Neural cell (in vitro differentiated cells): ENCODE measurements at regions not wholly inside any gene's neighbourhood (a gene's known extent, or its start where the extent isn't known, plus 50 kb on each side); places are given as distances from the start of the nearest gene placed in this dataset.

Experiments
- EP300 ChIP-seq: fragments of 450-650 bp; conservative IDR thresholded peaks from 2 replicates; pipeline ENCODE4 v1.6.1; 2014; ENCODE audit warnings: antibody characterized with exemption, mild to moderate bottlenecking, moderate library complexity; ENCODE audit not compliant: poor library complexity, severe bottlenecking
- POLR2AphosphoS5 ChIP-seq: IDR thresholded peaks from 2 replicates; pipeline ENCODE4 v1.6.1; 2012
- SMC3 ChIP-seq: fragments of 450-650 bp; conservative IDR thresholded peaks from 2 replicates; pipeline ENCODE4 v1.6.1; 2014; ENCODE audit warnings: antibody characterized with exemption, mild to moderate bottlenecking, moderate library complexity; ENCODE audit not compliant: poor library complexity
- TAF1 ChIP-seq: IDR thresholded peaks from 2 replicates; pipeline ENCODE4 v1.6.1; 2012; ENCODE audit warnings: low read depth
- TF ChIP-seq, protein P1 (sequence below): IDR thresholded peaks from 2 replicates; pipeline ENCODE4 v1.6.1; 2012; ENCODE audit warnings: borderline replicate concordance
- TF ChIP-seq, protein P2 (sequence below): fragments of 450-650 bp; IDR thresholded peaks from 2 replicates; pipeline ENCODE4 v1.5.1; 2014; ENCODE audit warnings: antibody characterized with exemption, mild to moderate bottlenecking, moderate library complexity; ENCODE audit not compliant: poor library complexity, severe bottlenecking

DNA sequence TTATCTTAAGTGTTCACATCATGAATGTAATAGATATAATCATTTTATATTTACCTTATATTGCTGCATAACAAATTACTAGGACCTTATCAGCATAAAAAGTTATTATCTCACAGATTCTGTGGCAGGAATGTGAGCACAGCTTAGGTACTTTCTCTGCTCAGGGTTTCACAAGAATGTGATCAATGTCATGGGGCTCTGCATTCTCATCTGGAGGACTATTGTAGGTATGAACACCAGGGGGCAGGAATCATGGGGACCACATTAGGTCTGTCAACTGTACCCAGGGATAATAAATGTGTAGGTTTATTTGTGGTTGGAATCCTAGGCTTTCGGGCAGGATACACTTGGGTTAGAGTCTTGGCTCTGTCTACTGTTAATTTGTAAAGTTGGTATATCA lies 519.2 kb downstream of the ARAP2 start:
- no peak for TF ChIP-seq TAF1
- TF ChIP-seq, protein P1, sequence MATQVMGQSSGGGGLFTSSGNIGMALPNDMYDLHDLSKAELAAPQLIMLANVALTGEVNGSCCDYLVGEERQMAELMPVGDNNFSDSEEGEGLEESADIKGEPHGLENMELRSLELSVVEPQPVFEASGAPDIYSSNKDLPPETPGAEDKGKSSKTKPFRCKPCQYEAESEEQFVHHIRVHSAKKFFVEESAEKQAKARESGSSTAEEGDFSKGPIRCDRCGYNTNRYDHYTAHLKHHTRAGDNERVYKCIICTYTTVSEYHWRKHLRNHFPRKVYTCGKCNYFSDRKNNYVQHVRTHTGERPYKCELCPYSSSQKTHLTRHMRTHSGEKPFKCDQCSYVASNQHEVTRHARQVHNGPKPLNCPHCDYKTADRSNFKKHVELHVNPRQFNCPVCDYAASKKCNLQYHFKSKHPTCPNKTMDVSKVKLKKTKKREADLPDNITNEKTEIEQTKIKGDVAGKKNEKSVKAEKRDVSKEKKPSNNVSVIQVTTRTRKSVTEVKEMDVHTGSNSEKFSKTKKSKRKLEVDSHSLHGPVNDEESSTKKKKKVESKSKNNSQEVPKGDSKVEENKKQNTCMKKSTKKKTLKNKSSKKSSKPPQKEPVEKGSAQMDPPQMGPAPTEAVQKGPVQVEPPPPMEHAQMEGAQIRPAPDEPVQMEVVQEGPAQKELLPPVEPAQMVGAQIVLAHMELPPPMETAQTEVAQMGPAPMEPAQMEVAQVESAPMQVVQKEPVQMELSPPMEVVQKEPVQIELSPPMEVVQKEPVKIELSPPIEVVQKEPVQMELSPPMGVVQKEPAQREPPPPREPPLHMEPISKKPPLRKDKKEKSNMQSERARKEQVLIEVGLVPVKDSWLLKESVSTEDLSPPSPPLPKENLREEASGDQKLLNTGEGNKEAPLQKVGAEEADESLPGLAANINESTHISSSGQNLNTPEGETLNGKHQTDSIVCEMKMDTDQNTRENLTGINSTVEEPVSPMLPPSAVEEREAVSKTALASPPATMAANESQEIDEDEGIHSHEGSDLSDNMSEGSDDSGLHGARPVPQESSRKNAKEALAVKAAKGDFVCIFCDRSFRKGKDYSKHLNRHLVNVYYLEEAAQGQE = no peak
- TF ChIP-seq SMC3 = no peak
- TF ChIP-seq, protein P2, sequence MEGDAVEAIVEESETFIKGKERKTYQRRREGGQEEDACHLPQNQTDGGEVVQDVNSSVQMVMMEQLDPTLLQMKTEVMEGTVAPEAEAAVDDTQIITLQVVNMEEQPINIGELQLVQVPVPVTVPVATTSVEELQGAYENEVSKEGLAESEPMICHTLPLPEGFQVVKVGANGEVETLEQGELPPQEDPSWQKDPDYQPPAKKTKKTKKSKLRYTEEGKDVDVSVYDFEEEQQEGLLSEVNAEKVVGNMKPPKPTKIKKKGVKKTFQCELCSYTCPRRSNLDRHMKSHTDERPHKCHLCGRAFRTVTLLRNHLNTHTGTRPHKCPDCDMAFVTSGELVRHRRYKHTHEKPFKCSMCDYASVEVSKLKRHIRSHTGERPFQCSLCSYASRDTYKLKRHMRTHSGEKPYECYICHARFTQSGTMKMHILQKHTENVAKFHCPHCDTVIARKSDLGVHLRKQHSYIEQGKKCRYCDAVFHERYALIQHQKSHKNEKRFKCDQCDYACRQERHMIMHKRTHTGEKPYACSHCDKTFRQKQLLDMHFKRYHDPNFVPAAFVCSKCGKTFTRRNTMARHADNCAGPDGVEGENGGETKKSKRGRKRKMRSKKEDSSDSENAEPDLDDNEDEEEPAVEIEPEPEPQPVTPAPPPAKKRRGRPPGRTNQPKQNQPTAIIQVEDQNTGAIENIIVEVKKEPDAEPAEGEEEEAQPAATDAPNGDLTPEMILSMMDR = no peak
- TF ChIP-seq POLR2AphosphoS5 = no peak
- no peak for TF ChIP-seq EP300
